Mammary epithelial cell (primary cell): ENCODE measurements at regions not wholly inside any gene's neighbourhood (a gene's known extent, or its start where the extent isn't known, plus 50 kb on each side); places are given as distances from the start of the nearest gene placed in this dataset.

Source experiments
- CTCF ChIP-seq, 2 donors: IDR thresholded peaks in 1 of 2; conservative IDR thresholded peaks in 1 of 2; 2 replicates each; pipeline ENCODE4 v1.5.1; 2011 to 2012; ENCODE audit warnings: inconsistent platforms in 2 of 2, low read length in 2 of 2, mild to moderate bottlenecking in 2 of 2, control low read depth in 1 of 2, low read depth in 1 of 2; ENCODE audit not compliant: insufficient read depth in 1 of 2; ENCODE audit errors: extremely low read depth in 1 of 2
- EZH2 ChIP-seq: IDR thresholded peaks from 2 replicates; pipeline ENCODE4 v1.6.1; 2012; ENCODE audit warnings: low read length, inconsistent platforms, borderline replicate concordance

- no peak for TF ChIP-seq CTCF (conservative IDR thresholded peaks at IDR 0.05 in 1 of 2, IDR thresholded peaks at IDR 0.05 in 1 of 2; ENCODE audit: extremely low read depth in 1 of 2, insufficient read depth in 1 of 2, low read depth in 1 of 2, low read length in 2 of 2)
- no peak for TF ChIP-seq EZH2
Observed at GRCh38 chr14:35938770-35939169, 112.6 kb downstream of the BRMS1L start.
